ENCODE measurements at regions not wholly inside any gene's neighbourhood (a gene's known extent, or its start where the extent isn't known, plus 50 kb on each side); places are given as distances from the start of the nearest gene placed in this dataset.

GRCh38 chr6:132085731-132086130 lies 134.6 kb upstream of the CCN2 start:
- TF ChIP-seq CTCF (conservative IDR thresholded peaks at IDR 0.05; ENCODE audit: low read length) (no peak), EZH2phosphoT487 (IDR thresholded peaks at IDR 0.05; ENCODE audit: borderline replicate concordance, low read depth, low read length) (no peak)
